H1 (cell line): ENCODE measurements at regions not wholly inside any gene's neighbourhood (a gene's known extent, or its start where the extent isn't known, plus 50 kb on each side); places are given as distances from the start of the nearest gene placed in this dataset.

ENCODE experiments used
- CTCF ChIA-PET: fragments of 300-600 bp; sonication (Branson Sonifier 250); formaldehyde crosslinking; loops from one replicate; lab custom pipeline; 2021; ENCODE audit not compliant: partially characterized antibody; lab: Charles Lee
- POLR2A ChIA-PET: fragments of 300-600 bp; sonication (Branson Sonifier 250); formaldehyde crosslinking; loops from one replicate; lab custom pipeline; 2021; ENCODE audit warnings: inconsistent platforms; ENCODE audit not compliant: partially characterized antibody; lab: Charles Lee
- DNase-seq, 2 experiments: peaks; one replicate each; pipeline versions ENCODE4 v3.0.0 to v3.0.0-alpha.2; 2010 to 2022; ENCODE audit warnings: low spot score in 2 of 2, low read depth in 1 of 2, mixed read lengths in 1 of 2
- FAIRE-seq: peaks from 2 replicates; lab custom pipeline; 2011; peaks lifted over from hg19 to GRCh38; lab: Jason Lieb, UNC
- H2AFZ ChIP-seq: 2 replicates; pipeline ENCODE4 v1.8.1; 2012; ENCODE audit warnings: low read length, inconsistent platforms
- H2AK5ac ChIP-seq: 2 replicates; pipeline ENCODE4 v1.6.1; 2013; ENCODE audit warnings: low read depth, low read length
- H2BK120ac ChIP-seq: replicated peaks from 2 replicates; pipeline ENCODE3; 2013; ENCODE audit warnings: low read depth, low read length, inconsistent platforms
- H2BK12ac ChIP-seq: 2 replicates; pipeline ENCODE4 v1.6.1; 2013; ENCODE audit warnings: low read depth, low read length
- H2BK15ac ChIP-seq: 2 replicates; pipeline ENCODE4 v1.6.1; 2013; ENCODE audit warnings: low read length
- H2BK20ac ChIP-seq: 2 replicates; pipeline ENCODE4 v1.6.1; 2013; ENCODE audit warnings: low read length
- H2BK5ac ChIP-seq: 2 replicates; pipeline ENCODE4 v1.6.1; 2013; ENCODE audit warnings: low read depth, low read length
- H3K14ac ChIP-seq: 2 replicates; pipeline ENCODE4 v1.6.1; 2013; ENCODE audit warnings: inconsistent platforms; ENCODE audit not compliant: insufficient read length
- H3K18ac ChIP-seq: 2 replicates; pipeline ENCODE4 v1.6.1; 2013; ENCODE audit warnings: low read length; ENCODE audit errors: extremely low read depth
- H3K23ac ChIP-seq: 2 replicates; pipeline ENCODE4 v1.6.1; 2013; ENCODE audit warnings: inconsistent platforms; ENCODE audit not compliant: insufficient read length
- H3K23me2 ChIP-seq: 2 replicates; pipeline ENCODE4 v1.6.1; 2013; ENCODE audit warnings: low read depth, low read length
- H3K27ac ChIP-seq: 2 replicates; pipeline ENCODE4 v1.6.1; 2011; ENCODE audit warnings: low read depth, low read length, inconsistent platforms
- H3K27me3 ChIP-seq, 4 experiments: replicated peaks in 1 of 4; 1 replicate in 1 of 4; 2 replicates in 3 of 4; pipeline versions ENCODE4 v1.6.1 to v1.8.1; 2011 to 2013; ENCODE audit warnings: low read length in 3 of 4, mild to moderate bottlenecking in 3 of 4, inconsistent platforms in 2 of 4, mixed read lengths in 2 of 4, moderate library complexity in 1 of 4; ENCODE audit not compliant: control insufficient read depth in 3 of 4, insufficient read depth in 3 of 4; ENCODE audit errors: extremely low read depth in 1 of 4
- H3K36me3 ChIP-seq, 4 experiments: 2 replicates each; pipeline versions ENCODE4 v1.6.1 to v1.8.1; 2011 to 2013; ENCODE audit warnings: mild to moderate bottlenecking in 4 of 4, low read length in 3 of 4, moderate library complexity in 2 of 4, control low read depth in 1 of 4, inconsistent platforms in 1 of 4; ENCODE audit not compliant: insufficient read depth in 4 of 4, control insufficient read depth in 2 of 4
- H3K4ac ChIP-seq: replicated peaks from 2 replicates; pipeline ENCODE3; 2013; ENCODE audit warnings: low read length, low read depth, mixed read lengths, inconsistent platforms; ENCODE audit not compliant: insufficient read length
- H3K4me1 ChIP-seq, 4 experiments: replicated peaks in 1 of 4; 1 replicate in 1 of 4; 2 replicates in 3 of 4; pipeline versions ENCODE4 v1.6.1 to v1.8.1; 2011 to 2013; ENCODE audit warnings: low read length in 3 of 4, inconsistent platforms in 2 of 4, mixed read lengths in 1 of 4; ENCODE audit not compliant: insufficient read depth in 4 of 4, control insufficient read depth in 3 of 4
- H3K4me2 ChIP-seq, 2 experiments: 2 replicates each; pipeline versions ENCODE4 v1.6.1 to v1.8.1; 2011 to 2013; ENCODE audit warnings: low read depth in 2 of 2, low read length in 2 of 2, control low read depth in 1 of 2, inconsistent platforms in 1 of 2, mild to moderate bottlenecking in 1 of 2; ENCODE audit not compliant: insufficient read depth in 1 of 2
- H3K4me3 ChIP-seq, 4 experiments: fragments of 200-600, 300-600 bp in 1 of 4; sonication (generic), shearing (Covaris generic), sonication (Bioruptor Twin) in 1 of 4; 2 replicates each; pipeline versions ENCODE4 v1.5.1 to v1.8.1; 2011 to 2016; ENCODE audit warnings: low read length in 4 of 4, low read depth in 3 of 4, control low read depth in 2 of 4, inconsistent platforms in 2 of 4, mild to moderate bottlenecking in 2 of 4, mixed read lengths in 1 of 4, moderate library complexity in 1 of 4; ENCODE audit not compliant: insufficient read depth in 2 of 4; ENCODE audit errors: extremely low read depth in 1 of 4
- H3K56ac ChIP-seq: replicated peaks from 2 replicates; pipeline ENCODE3; 2013; ENCODE audit warnings: low read depth, mild to moderate bottlenecking, mixed read lengths, low read length, inconsistent platforms; ENCODE audit not compliant: insufficient read length
- H3K79me1 ChIP-seq: 2 replicates; pipeline ENCODE4 v1.6.1; 2013; ENCODE audit warnings: low read depth, low read length, control low read depth
- H3K79me2 ChIP-seq, 2 experiments: 2 replicates each; pipeline versions ENCODE4 v1.6.1 to v1.8.1; 2012 to 2013; ENCODE audit warnings: low read length in 2 of 2, mild to moderate bottlenecking in 2 of 2, inconsistent platforms in 1 of 2; ENCODE audit not compliant: insufficient read depth in 2 of 2, control insufficient read depth in 1 of 2
- H3K9ac ChIP-seq, 4 experiments: replicated peaks in 1 of 4; 1 replicate in 1 of 4; 2 replicates in 3 of 4; pipeline versions ENCODE4 v1.6.1 to v1.8.1; 2011 to 2013; ENCODE audit warnings: low read depth in 3 of 4, low read length in 3 of 4, control low read depth in 2 of 4, mild to moderate bottlenecking in 2 of 4, moderate library complexity in 2 of 4, inconsistent platforms in 1 of 4; ENCODE audit errors: extremely low read depth in 1 of 4
- H3K9me3 ChIP-seq, 2 experiments: 2 replicates each; pipeline versions ENCODE4 v1.6.1 to v1.8.1; 2012 to 2013; ENCODE audit warnings: mild to moderate bottlenecking in 2 of 2, moderate library complexity in 2 of 2, control low read depth in 1 of 2, inconsistent platforms in 1 of 2, low read depth in 1 of 2, low read length in 1 of 2, mixed read lengths in 1 of 2; ENCODE audit not compliant: insufficient read depth in 2 of 2
- H4K20me1 ChIP-seq, 2 experiments: replicated peaks in 1 of 2; 2 replicates each; pipeline versions ENCODE3 to v1.8.1; 2011 to 2013; ENCODE audit warnings: inconsistent platforms in 2 of 2, low read length in 2 of 2, mild to moderate bottlenecking in 1 of 2; ENCODE audit not compliant: insufficient read depth in 2 of 2, control insufficient read depth in 1 of 2
- H4K5ac ChIP-seq: 2 replicates; pipeline ENCODE4 v1.6.1; 2013; ENCODE audit warnings: low read length, low read depth, mixed read lengths, inconsistent platforms; ENCODE audit not compliant: insufficient read length
- H4K8ac ChIP-seq: 2 replicates; pipeline ENCODE4 v1.8.0; 2013; ENCODE audit warnings: mild to moderate bottlenecking, moderate library complexity, low read length, inconsistent platforms; ENCODE audit not compliant: insufficient read depth; ENCODE audit errors: extremely low read depth
- H4K91ac ChIP-seq: replicated peaks from 2 replicates; pipeline ENCODE3; 2013; ENCODE audit warnings: low read length, mixed read lengths, inconsistent platforms; ENCODE audit not compliant: insufficient read length
- BCL11A ChIP-seq, 2 experiments: IDR thresholded peaks; one replicate each; pipeline ENCODE4 v1.6.1; 2011; ENCODE audit warnings: low read depth in 2 of 2, low read length in 2 of 2, mild to moderate bottlenecking in 2 of 2
- CBX5 ChIP-seq: fragments of 300-800, 300-1000 bp; sonication (generic); IDR thresholded peaks from 2 replicates; pipeline ENCODE4 v1.7.1; 2016; ENCODE audit warnings: antibody characterized with exemption, low read length, low read depth
- CTCF ChIP-seq, 3 experiments: IDR thresholded peaks; 1 replicate in 2 of 3; 2 replicates in 1 of 3; pipeline versions ENCODE4 v1.5.1 to v1.6.1; 2011; ENCODE audit warnings: low read length in 3 of 3, mild to moderate bottlenecking in 3 of 3, inconsistent platforms in 2 of 3, low read depth in 1 of 3, moderate library complexity in 1 of 3; ENCODE audit not compliant: insufficient read depth in 1 of 3; ENCODE audit errors: control extremely low read depth in 1 of 3
- JUND ChIP-seq: IDR thresholded peaks from 2 replicates; pipeline ENCODE4 v1.6.1; 2011; ENCODE audit warnings: mild to moderate bottlenecking, improper control_type of control experiment, low read length
- KDM1A ChIP-seq: fragments of 200-600, 300-600 bp; sonication (generic); IDR thresholded peaks from 2 replicates; pipeline ENCODE4 v1.7.1; 2016; ENCODE audit warnings: mild to moderate bottlenecking, low read length, borderline replicate concordance
- POLR2A ChIP-seq, 2 experiments: IDR thresholded peaks; 1 replicate in 1 of 2; 2 replicates in 1 of 2; pipeline ENCODE4 v1.6.1; 2011; ENCODE audit warnings: low read depth in 2 of 2, low read length in 2 of 2, mild to moderate bottlenecking in 2 of 2; ENCODE audit errors: control extremely low read depth in 1 of 2
- RBBP5 ChIP-seq: IDR thresholded peaks from 2 replicates; pipeline ENCODE4 v1.7.1; 2012; ENCODE audit warnings: low read depth, mild to moderate bottlenecking, inconsistent platforms, low read length, moderate library complexity, borderline replicate concordance
- RFX5 ChIP-seq: IDR thresholded peaks from 2 replicates; pipeline ENCODE4 v1.6.1; 2011; ENCODE audit warnings: low read depth, low read length, improper control_type of control experiment, borderline replicate concordance
- RNF2 ChIP-seq: fragments of 200-900, 300-1000 bp; sonication (generic); IDR thresholded peaks from 2 replicates; pipeline ENCODE4 v1.7.1; 2016; ENCODE audit warnings: borderline replicate concordance, low read depth, mild to moderate bottlenecking, antibody characterized with exemption, low read length; ENCODE audit not compliant: poor library complexity, severe bottlenecking; ENCODE audit errors: missing control alignments
- SP4 ChIP-seq: IDR thresholded peaks from 2 replicates; pipeline ENCODE4 v1.6.1; 2012; ENCODE audit warnings: low read length, inconsistent platforms
- SRF ChIP-seq: IDR thresholded peaks from 2 replicates; pipeline ENCODE4 v1.6.1; 2011; ENCODE audit warnings: mild to moderate bottlenecking, low read depth, low read length, moderate library complexity
- WGBS, 2 experiments: shearing (Covaris generic) in 1 of 2; methylation state at CpG; one replicate each; pipeline versions ENCODE4 v1.1.6 to v1.1.7; 2013 to 2015; ENCODE audit warnings: low lambda C conversion rate in 2 of 2, mixed read lengths in 2 of 2, inconsistent platforms in 1 of 2, low coverage in 1 of 2, missing lambda C conversion rate in 1 of 2; ENCODE audit not compliant: insufficient replicate concordance in 2 of 2, insufficient coverage in 1 of 2, insufficient read length in 1 of 2; ENCODE audit errors: extremely low coverage in 1 of 2, missing lambda C conversion rate in 1 of 2; 5-methylcytosine and 5-hydroxymethylcytosine counted together

GRCh38 chr6:43899830-43900229 lies 129.8 kb downstream of the VEGFA start:
- Histone ChIP-seq H3K23me2 (no peaks in the 10 kb centered on the region), H3K36me3 (no peaks in the 10 kb centered on the region), H3K14ac (no peak overlapping the region), H4K20me1 (no peaks in the 10 kb centered on the region), H2BK12ac (no peak overlapping the region), H4K5ac (no peak overlapping the region), H3K56ac (no peak overlapping the region), H2BK20ac (no peak overlapping the region), H3K4ac (no peak overlapping the region), H3K4me3 (no peak overlapping the region), H3K79me1 (no peaks in the 10 kb centered on the region), H3K18ac (no peak overlapping the region), H2BK120ac (no peak overlapping the region), H3K9ac (no peak overlapping the region), H3K23ac (no peak overlapping the region), H3K9me3 (no peaks in the 10 kb centered on the region), H3K4me1 (no peaks in the 10 kb centered on the region), H3K27me3 (no peaks in the 10 kb centered on the region), H2BK15ac (no peak overlapping the region), H2BK5ac (no peak overlapping the region), H4K91ac (no peak overlapping the region), H3K27ac (no peak overlapping the region), H4K8ac (no peak overlapping the region), H3K79me2 (no peaks in the 10 kb centered on the region), H2AK5ac (no peak overlapping the region), H3K4me2 (no peak overlapping the region), H2AFZ (no peak overlapping the region)
- WGBS, 2 experiments: 95% methylated on average over 4 of the region's 4 CpGs; no CpG with 5 or more reads in 1 of the 2 experiments
- ChIA-PET CTCF (interaction anchor here (1.6 to 2.4 kb wide), 2 partner anchors 34 to 53 kb away, joined by 3 to 28 read pairs; no protein-coding TSS in a partner anchor), POLR2A (no interaction called here)
- FAIRE-seq: no peak
- DNase-seq: no peak
- TF ChIP-seq POLR2A (IDR thresholded peaks at IDR 0.05; ENCODE audit: control extremely low read depth in 1 of 2, low read depth in 2 of 2, low read length in 2 of 2) (no peak), JUND (no peak), BCL11A (IDR thresholded peaks at IDR 0.05; ENCODE audit: low read depth in 2 of 2, low read length in 2 of 2) (no peak), SP4 (no peak), RBBP5 (no peak), RFX5 (no peak), RNF2 (no peak), SRF (no peak), CTCF (IDR thresholded peaks at IDR 0.05; ENCODE audit: control extremely low read depth in 1 of 3, insufficient read depth in 1 of 3, low read depth in 1 of 3, low read length in 3 of 3) (no peak), CBX5 (no peak), KDM1A (no peak)
